ENCODE measurements at regions not wholly inside any gene's neighbourhood (a gene's known extent, or its start where the extent isn't known, plus 50 kb on each side); places are given as distances from the start of the nearest gene placed in this dataset.
"Not testable (repeated sequence)": the region's sequence is repeated elsewhere in the genome, so short reads cannot be mapped to it uniquely, and the experiment has no call there.

DNA sequence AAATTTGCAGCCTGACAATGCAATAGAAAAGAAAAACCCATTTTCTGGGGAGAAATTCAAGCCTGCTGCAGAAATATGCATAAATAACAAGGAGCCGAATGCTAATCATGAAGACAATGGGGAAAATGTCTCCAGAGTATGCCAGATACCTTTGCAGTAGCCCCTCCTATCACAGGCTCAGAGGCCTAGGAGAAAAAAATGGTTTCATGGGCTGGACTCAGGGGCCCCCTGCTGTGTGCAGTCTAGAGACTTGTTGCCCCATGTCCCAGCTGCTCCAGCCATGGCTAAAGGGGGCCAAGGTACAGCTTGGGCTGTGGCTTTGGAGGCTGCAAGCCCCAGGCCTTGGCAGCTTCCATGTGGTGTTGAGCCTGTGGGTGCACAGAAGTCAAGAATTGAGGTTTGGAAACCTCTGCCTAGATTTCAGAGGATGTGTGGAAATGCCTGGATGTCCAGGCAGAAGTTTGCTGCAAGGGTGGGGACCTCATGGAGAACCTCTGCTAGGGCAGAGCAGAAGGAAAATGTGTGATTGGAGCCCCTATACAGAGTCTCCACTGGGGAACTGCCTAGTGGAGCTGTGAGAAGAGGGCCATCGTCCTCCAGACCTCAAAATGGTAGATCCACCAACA lies 53.3 kb upstream of the XIST start:
- not testable (repeated sequence) for H3K27me3 ChIP-seq (ENCODE audit: control insufficient read depth in 1 of 2, insufficient read depth in 2 of 2, low read length in 2 of 2); H3K36me3 ChIP-seq (ENCODE audit: insufficient read depth, low read length); H3K9me3 ChIP-seq (ENCODE audit: low read length); H3K27ac ChIP-seq (ENCODE audit: low read depth, low read length); H3K9ac ChIP-seq (ENCODE audit: low read length); H3K4me3 ChIP-seq (ENCODE audit: low read depth in 1 of 2, low read length in 2 of 2); H3K4me1 ChIP-seq (ENCODE audit: insufficient read depth, low read length)

DNA sequence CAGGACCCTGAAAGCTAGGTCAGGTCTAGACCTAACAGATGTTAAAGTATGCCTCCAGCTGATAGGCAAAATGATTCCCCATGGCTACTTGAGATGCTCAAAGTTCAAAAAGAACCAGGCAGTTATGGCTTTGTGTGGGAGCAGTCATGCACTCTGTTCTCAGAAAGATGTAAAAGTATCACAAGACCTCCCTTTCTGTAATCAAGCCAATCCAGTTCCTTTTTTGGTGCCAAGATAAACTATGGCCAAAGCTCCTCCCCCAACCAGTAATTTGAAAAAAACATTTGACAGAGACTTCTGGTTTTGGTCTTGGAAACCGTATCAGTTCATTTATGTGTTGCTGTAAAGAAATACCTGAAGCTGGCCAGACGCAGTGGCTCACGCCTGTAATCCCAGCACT lies 51.4 kb upstream of the XIST start:
- H3K27me3 ChIP-seq (ENCODE audit: control insufficient read depth in 1 of 2, insufficient read depth in 2 of 2, low read length in 2 of 2): no peaks in the 10 kb centered on the region
- no peak overlapping the region for H3K9ac ChIP-seq (ENCODE audit: low read length)

More for the DNA sequence above, 51.4 kb upstream of the XIST start:
- Histone ChIP-seq H3K27ac (ENCODE audit: low read depth, low read length) (no peak overlapping the region), H3K4me3 (ENCODE audit: low read depth in 1 of 2, low read length in 2 of 2) (no peak overlapping the region), H3K4me1 (ENCODE audit: insufficient read depth, low read length) (no peaks in the 10 kb centered on the region), H3K9me3 (ENCODE audit: low read length) (no peaks in the 10 kb centered on the region), H3K36me3 (ENCODE audit: insufficient read depth, low read length) (no peaks in the 10 kb centered on the region)

All from muscle layer of colon (tissue), 2 donors.